ENCODE measurements at regions not wholly inside any gene's neighbourhood (a gene's known extent, or its start where the extent isn't known, plus 50 kb on each side); places are given as distances from the start of the nearest gene placed in this dataset.

DNA sequence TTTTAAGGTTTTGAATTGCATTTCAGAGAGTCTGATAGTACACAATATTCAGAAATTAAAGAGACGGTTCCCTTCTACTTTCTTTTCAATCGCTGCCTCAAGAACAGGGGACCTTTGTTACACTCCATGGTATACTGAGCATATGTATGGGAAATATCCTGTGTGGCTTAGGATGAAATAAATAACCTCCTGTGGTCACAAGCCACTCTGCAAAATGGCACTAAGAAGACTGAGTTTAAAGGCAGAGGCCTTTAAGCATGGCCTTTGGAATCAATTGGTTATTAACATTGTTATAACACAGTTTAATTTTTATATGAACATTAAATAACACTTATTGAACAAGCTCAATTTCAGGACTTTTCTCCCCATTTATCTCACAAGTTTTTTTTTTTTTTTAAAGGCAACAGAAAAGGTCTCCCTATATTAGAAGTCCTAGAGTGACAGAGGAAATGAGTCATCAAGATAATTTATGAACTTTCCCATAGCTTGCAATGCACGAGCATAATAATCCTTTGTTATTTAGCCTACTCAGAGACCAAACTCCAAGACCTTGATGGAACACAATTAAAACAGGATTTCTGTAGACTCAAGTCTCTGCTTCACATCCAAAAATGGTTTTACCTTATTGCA lies 341.9 kb downstream of the TMEM167A start:
- TF ChIP-seq POLR2AphosphoS5 (IDR thresholded peaks at IDR 0.05; ENCODE audit: low read depth) (no peak), SPI1 (IDR thresholded peaks at IDR 0.05; ENCODE audit: borderline replicate concordance, low read depth) (no peak), GABPA (IDR thresholded peaks at IDR 0.05; ENCODE audit: low read depth) (no peak)
- TF ChIP-seq, protein P1, sequence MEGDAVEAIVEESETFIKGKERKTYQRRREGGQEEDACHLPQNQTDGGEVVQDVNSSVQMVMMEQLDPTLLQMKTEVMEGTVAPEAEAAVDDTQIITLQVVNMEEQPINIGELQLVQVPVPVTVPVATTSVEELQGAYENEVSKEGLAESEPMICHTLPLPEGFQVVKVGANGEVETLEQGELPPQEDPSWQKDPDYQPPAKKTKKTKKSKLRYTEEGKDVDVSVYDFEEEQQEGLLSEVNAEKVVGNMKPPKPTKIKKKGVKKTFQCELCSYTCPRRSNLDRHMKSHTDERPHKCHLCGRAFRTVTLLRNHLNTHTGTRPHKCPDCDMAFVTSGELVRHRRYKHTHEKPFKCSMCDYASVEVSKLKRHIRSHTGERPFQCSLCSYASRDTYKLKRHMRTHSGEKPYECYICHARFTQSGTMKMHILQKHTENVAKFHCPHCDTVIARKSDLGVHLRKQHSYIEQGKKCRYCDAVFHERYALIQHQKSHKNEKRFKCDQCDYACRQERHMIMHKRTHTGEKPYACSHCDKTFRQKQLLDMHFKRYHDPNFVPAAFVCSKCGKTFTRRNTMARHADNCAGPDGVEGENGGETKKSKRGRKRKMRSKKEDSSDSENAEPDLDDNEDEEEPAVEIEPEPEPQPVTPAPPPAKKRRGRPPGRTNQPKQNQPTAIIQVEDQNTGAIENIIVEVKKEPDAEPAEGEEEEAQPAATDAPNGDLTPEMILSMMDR (IDR thresholded peaks at IDR 0.05; ENCODE audit: insufficient read depth, low read length) = no peak
- TF ChIP-seq, protein P2, sequence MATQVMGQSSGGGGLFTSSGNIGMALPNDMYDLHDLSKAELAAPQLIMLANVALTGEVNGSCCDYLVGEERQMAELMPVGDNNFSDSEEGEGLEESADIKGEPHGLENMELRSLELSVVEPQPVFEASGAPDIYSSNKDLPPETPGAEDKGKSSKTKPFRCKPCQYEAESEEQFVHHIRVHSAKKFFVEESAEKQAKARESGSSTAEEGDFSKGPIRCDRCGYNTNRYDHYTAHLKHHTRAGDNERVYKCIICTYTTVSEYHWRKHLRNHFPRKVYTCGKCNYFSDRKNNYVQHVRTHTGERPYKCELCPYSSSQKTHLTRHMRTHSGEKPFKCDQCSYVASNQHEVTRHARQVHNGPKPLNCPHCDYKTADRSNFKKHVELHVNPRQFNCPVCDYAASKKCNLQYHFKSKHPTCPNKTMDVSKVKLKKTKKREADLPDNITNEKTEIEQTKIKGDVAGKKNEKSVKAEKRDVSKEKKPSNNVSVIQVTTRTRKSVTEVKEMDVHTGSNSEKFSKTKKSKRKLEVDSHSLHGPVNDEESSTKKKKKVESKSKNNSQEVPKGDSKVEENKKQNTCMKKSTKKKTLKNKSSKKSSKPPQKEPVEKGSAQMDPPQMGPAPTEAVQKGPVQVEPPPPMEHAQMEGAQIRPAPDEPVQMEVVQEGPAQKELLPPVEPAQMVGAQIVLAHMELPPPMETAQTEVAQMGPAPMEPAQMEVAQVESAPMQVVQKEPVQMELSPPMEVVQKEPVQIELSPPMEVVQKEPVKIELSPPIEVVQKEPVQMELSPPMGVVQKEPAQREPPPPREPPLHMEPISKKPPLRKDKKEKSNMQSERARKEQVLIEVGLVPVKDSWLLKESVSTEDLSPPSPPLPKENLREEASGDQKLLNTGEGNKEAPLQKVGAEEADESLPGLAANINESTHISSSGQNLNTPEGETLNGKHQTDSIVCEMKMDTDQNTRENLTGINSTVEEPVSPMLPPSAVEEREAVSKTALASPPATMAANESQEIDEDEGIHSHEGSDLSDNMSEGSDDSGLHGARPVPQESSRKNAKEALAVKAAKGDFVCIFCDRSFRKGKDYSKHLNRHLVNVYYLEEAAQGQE (IDR thresholded peaks at IDR 0.05; ENCODE audit: insufficient replicate concordance, low read depth) = no peak
- H3K27me3 ChIP-seq (ENCODE audit: insufficient read depth, poor library complexity, severe bottlenecking) = no peaks in the 10 kb centered on the region
- H3K4me3 ChIP-seq (replicated peaks; ENCODE audit: insufficient read depth, low read length) = no peak overlapping the region
- H3K27ac ChIP-seq (replicated peaks) = no peak overlapping the region
- no peak for DNase-seq (ENCODE audit: low read depth in 1 of 2, low spot score in 1 of 2)

DNA sequence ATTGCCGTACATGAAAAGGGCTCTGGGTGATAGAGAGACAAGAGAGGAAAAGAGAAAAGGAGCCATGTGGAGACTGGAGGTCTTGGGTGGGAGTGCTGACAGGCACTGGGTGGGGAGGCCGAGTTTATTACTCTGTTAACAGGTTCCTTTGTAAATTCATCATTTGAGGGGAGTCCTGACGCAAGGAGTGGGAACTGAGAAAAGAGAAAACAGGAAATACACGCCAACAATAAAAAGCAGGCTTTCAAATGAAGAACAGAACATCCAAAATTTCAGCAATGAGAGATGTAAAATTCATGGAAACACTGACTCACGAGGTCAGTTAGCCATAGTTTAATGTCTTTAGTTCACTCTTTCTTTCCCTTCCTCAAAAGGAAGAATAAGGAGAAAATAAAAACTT lies 342.8 kb downstream of the TMEM167A start:
- no peak for DNase-seq (ENCODE audit: low read depth in 1 of 2, low spot score in 1 of 2)
- Histone ChIP-seq H3K27me3 (ENCODE audit: insufficient read depth, poor library complexity, severe bottlenecking) (no peaks in the 10 kb centered on the region), H3K4me3 (replicated peaks; ENCODE audit: insufficient read depth, low read length) (no peak overlapping the region), H3K27ac (replicated peaks) (no peak overlapping the region)
- TF ChIP-seq GABPA (IDR thresholded peaks at IDR 0.05; ENCODE audit: low read depth) (no peak), POLR2AphosphoS5 (IDR thresholded peaks at IDR 0.05; ENCODE audit: low read depth) (no peak)
- TF ChIP-seq, protein P1 (IDR thresholded peaks at IDR 0.05; ENCODE audit: insufficient read depth, low read length) = no peak

DNA sequence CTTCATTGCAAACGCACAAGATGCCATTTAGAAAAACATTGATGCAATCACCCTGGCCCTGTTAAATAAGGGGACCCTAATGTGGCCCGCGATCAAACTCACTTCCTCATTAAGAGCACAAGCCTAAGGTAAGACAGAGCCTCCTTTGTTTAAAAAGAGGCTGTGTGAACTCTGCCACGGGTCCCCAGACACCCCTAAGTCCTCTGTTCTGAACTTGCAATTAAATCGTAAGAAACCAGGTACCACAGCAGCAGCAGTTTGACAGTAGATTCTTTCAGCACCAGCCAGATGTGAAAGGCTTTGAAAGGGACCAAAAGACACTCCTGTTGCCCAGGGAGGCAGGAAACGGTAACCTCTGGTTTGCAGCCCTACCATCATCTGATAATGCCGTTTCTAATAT lies 346.3 kb downstream of the TMEM167A start:
- TF ChIP-seq, protein P1 (IDR thresholded peaks at IDR 0.05; ENCODE audit: insufficient read depth, low read length) = no peak
- no peak for TF ChIP-seq SPI1 (IDR thresholded peaks at IDR 0.05; ENCODE audit: borderline replicate concordance, low read depth)
- TF ChIP-seq, protein P2 (IDR thresholded peaks at IDR 0.05; ENCODE audit: insufficient replicate concordance, low read depth) = no peak
- no peak for TF ChIP-seq POLR2AphosphoS5 (IDR thresholded peaks at IDR 0.05; ENCODE audit: low read depth)
- no peak for TF ChIP-seq GABPA (IDR thresholded peaks at IDR 0.05; ENCODE audit: low read depth)
- H3K27ac ChIP-seq (replicated peaks) = no peak overlapping the region
- H3K4me3 ChIP-seq (replicated peaks; ENCODE audit: insufficient read depth, low read length) = no peak overlapping the region
- no peaks in the 10 kb centered on the region for H3K27me3 ChIP-seq (ENCODE audit: insufficient read depth, poor library complexity, severe bottlenecking)
- no peak for DNase-seq (ENCODE audit: low read depth in 1 of 2, low spot score in 1 of 2)

All from HL-60 (cell line).